Neural cell (in vitro differentiated cells): ENCODE measurements at regions not wholly inside any gene's neighbourhood (a gene's known extent, or its start where the extent isn't known, plus 50 kb on each side); places are given as distances from the start of the nearest gene placed in this dataset.

Experiments
- H2AFZ ChIP-seq: fragments of 200-600, 300-800 bp; sonication (generic), shearing (Covaris generic); 2 replicates; pipeline ENCODE4 v1.6.0; 2014; ENCODE audit warnings: low read depth, mild to moderate bottlenecking, antibody characterized with exemption, low read length, moderate library complexity
- H3F3A ChIP-seq: fragments of 200-600 bp; shearing (Covaris generic); 2 replicates; pipeline ENCODE4 v1.6.1; 2016; ENCODE audit warnings: mild to moderate bottlenecking, moderate library complexity, mixed read lengths, antibody characterized with exemption, low read length; ENCODE audit not compliant: insufficient read depth, poor library complexity, severe bottlenecking
- H3K27ac ChIP-seq: fragments of 200-600, 300-800 bp; sonication (generic), shearing (Covaris generic); 2 replicates; pipeline ENCODE4 v1.5.1; 2014; ENCODE audit warnings: mild to moderate bottlenecking, low read length, moderate library complexity
- H3K27me3 ChIP-seq: fragments of 300-800, 200-600 bp; sonication (generic), shearing (Covaris generic); 2 replicates; pipeline ENCODE4 v1.6.0; 2014; ENCODE audit warnings: mild to moderate bottlenecking, low read depth, low read length, moderate library complexity; ENCODE audit not compliant: insufficient read depth
- H3K36me3 ChIP-seq: fragments of 300-800, 200-600 bp; sonication (generic), shearing (Covaris generic); 2 replicates; pipeline ENCODE4 v1.5.1; 2014; ENCODE audit warnings: mild to moderate bottlenecking, antibody characterized with exemption, low read length, moderate library complexity; ENCODE audit not compliant: insufficient read depth
- H3K4me2 ChIP-seq: fragments of 300-800, 200-600 bp; sonication (generic), shearing (Covaris generic); 2 replicates; pipeline ENCODE4 v1.6.0; 2014; ENCODE audit warnings: mild to moderate bottlenecking, low read length
- H3K4me3 ChIP-seq: fragments of 300-800, 200-600 bp; sonication (generic), shearing (Covaris generic); 2 replicates; pipeline ENCODE4 v1.5.1; 2014; ENCODE audit warnings: mild to moderate bottlenecking, low read length, moderate library complexity
- H3K79me2 ChIP-seq: fragments of 200-600 bp; shearing (Covaris generic); replicated peaks from 2 replicates; pipeline ENCODE4 v1.6.0; 2014; ENCODE audit warnings: mild to moderate bottlenecking, low read length, moderate library complexity; ENCODE audit not compliant: insufficient read depth
- H3K9ac ChIP-seq: fragments of 300-800, 200-600 bp; sonication (generic), shearing (Covaris generic); 2 replicates; pipeline ENCODE4 v1.6.1; 2016; ENCODE audit warnings: mild to moderate bottlenecking, low read length, mixed read lengths
- H3K9me2 ChIP-seq: fragments of 200-600 bp; shearing (Covaris generic); 2 replicates; pipeline ENCODE4 v1.6.1; 2016; ENCODE audit warnings: mild to moderate bottlenecking, low read length, mixed read lengths; ENCODE audit not compliant: insufficient read depth
- H3K9me3 ChIP-seq: fragments of 200-600, 300-800 bp; sonication (generic), shearing (Covaris generic); 2 replicates; pipeline ENCODE4 v1.6.1; 2016; ENCODE audit warnings: mild to moderate bottlenecking, mixed run types, low read length, moderate library complexity, mixed read lengths
- H4K20me1 ChIP-seq: fragments of 200-600 bp; shearing (Covaris generic); 2 replicates; pipeline ENCODE4 v1.6.1; 2016; ENCODE audit warnings: mild to moderate bottlenecking, mixed run types; ENCODE audit not compliant: insufficient read depth
- CTCF ChIP-seq: fragments of 450-650 bp; IDR thresholded peaks from 2 replicates; pipeline ENCODE4 v1.5.1; 2014; ENCODE audit warnings: antibody characterized with exemption, mild to moderate bottlenecking, moderate library complexity; ENCODE audit not compliant: poor library complexity, severe bottlenecking
- EP300 ChIP-seq: fragments of 450-650 bp; conservative IDR thresholded peaks from 2 replicates; pipeline ENCODE4 v1.6.1; 2014; ENCODE audit warnings: antibody characterized with exemption, mild to moderate bottlenecking, moderate library complexity; ENCODE audit not compliant: poor library complexity, severe bottlenecking
- EZH2 ChIP-seq: fragments of 200-600, 300-800 bp; shearing (Covaris generic), sonication (generic); IDR thresholded peaks from 2 replicates; pipeline ENCODE4 v1.6.1; 2014; ENCODE audit warnings: antibody characterized with exemption, low read length, borderline replicate concordance, mild to moderate bottlenecking; ENCODE audit not compliant: insufficient read depth, poor library complexity, severe bottlenecking
- MXI1 ChIP-seq: fragments of 450-650 bp; conservative IDR thresholded peaks from 2 replicates; pipeline ENCODE4 v1.6.1; 2014; ENCODE audit warnings: antibody characterized with exemption, mild to moderate bottlenecking; ENCODE audit not compliant: poor library complexity, severe bottlenecking
- POLR2AphosphoS5 ChIP-seq: IDR thresholded peaks from 2 replicates; pipeline ENCODE4 v1.6.1; 2012
- RAD21 ChIP-seq: fragments of 450-650 bp; conservative IDR thresholded peaks from 2 replicates; pipeline ENCODE4 v1.6.1; 2014; ENCODE audit warnings: antibody characterized with exemption, mild to moderate bottlenecking, moderate library complexity
- REST ChIP-seq: IDR thresholded peaks from 2 replicates; pipeline ENCODE4 v1.6.1; 2012; ENCODE audit warnings: borderline replicate concordance
- SMC3 ChIP-seq: fragments of 450-650 bp; conservative IDR thresholded peaks from 2 replicates; pipeline ENCODE4 v1.6.1; 2014; ENCODE audit warnings: antibody characterized with exemption, mild to moderate bottlenecking, moderate library complexity; ENCODE audit not compliant: poor library complexity
- TAF1 ChIP-seq: IDR thresholded peaks from 2 replicates; pipeline ENCODE4 v1.6.1; 2012; ENCODE audit warnings: low read depth

- no peak overlapping the region for H3K9ac ChIP-seq
- H3K4me3 ChIP-seq = no peak overlapping the region
- H4K20me1 ChIP-seq = no peaks in the 10 kb centered on the region
- no peak overlapping the region for H3K4me2 ChIP-seq
- TF ChIP-seq CTCF (no peak), REST (no peak), EP300 (peak; percentile 88), TAF1 (no peak)
- no peaks in the 10 kb centered on the region for H3K27me3 ChIP-seq
- no peaks in the 10 kb centered on the region for H3K79me2 ChIP-seq
- H2AFZ ChIP-seq = no peak overlapping the region
- no peaks in the 10 kb centered on the region for H3K36me3 ChIP-seq
- H3K9me3 ChIP-seq = no peaks in the 10 kb centered on the region
- H3K9me2 ChIP-seq = no peaks in the 10 kb centered on the region
- no peak overlapping the region for H3K27ac ChIP-seq
- H3F3A ChIP-seq = no peaks in the 10 kb centered on the region
Observed at GRCh38 chr18:39801010-39801409, 2154.0 kb upstream of the PIK3C3 start.

DNA sequence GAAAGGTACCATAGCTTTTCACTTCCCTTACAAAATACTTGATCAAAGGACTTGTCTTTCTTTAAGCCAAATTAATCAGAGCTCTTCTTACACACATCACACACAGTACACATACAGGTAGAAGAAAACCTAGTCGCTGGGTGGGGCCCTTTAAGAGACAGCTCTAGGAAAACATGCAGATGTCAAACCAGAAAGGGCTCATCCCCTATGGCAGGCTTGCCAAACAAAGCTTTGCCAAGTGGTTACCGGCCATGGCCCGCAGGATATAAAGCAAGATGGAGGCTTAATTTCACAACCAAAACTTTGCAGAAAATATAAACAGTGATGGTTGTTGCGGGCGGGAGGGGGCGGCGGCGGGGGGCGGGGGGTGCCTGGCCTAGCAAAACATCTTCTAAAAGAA is 2156.0 kb upstream of the PIK3C3 start:
- no peaks in the 10 kb centered on the region for H3K79me2 ChIP-seq
- no peaks in the 10 kb centered on the region for H3K9me2 ChIP-seq
- H3K4me3 ChIP-seq = no peak overlapping the region
- no peak overlapping the region for H3K4me2 ChIP-seq
- no peaks in the 10 kb centered on the region for H4K20me1 ChIP-seq
- no peak overlapping the region for H3K9ac ChIP-seq
- no peaks in the 10 kb centered on the region for H3K9me3 ChIP-seq
- H3K27ac ChIP-seq = no peak overlapping the region
- H2AFZ ChIP-seq = no peak overlapping the region
- no peaks in the 10 kb centered on the region for H3F3A ChIP-seq
- no peaks in the 10 kb centered on the region for H3K27me3 ChIP-seq
- no peaks in the 10 kb centered on the region for H3K36me3 ChIP-seq
- TF ChIP-seq EP300 (no peak), TAF1 (no peak), RAD21 (no peak), EZH2 (no peak), MXI1 (no peak), POLR2AphosphoS5 (no peak), SMC3 (no peak), REST (no peak), CTCF (no peak)
